Bronchial epithelial cell (primary cell): ENCODE measurements at regions not wholly inside any gene's neighbourhood (a gene's known extent, or its start where the extent isn't known, plus 50 kb on each side); places are given as distances from the start of the nearest gene placed in this dataset.

Experiments
- DNase-seq: peaks from one replicate; pipeline ENCODE4 v3.0.0-alpha.2; 2010; ENCODE audit warnings: low read depth
- FAIRE-seq: peaks from 2 replicates; lab custom pipeline; 2011; peaks lifted over from hg19 to GRCh38; lab: Jason Lieb, UNC
- H3K27me3 ChIP-seq: 2 replicates; pipeline ENCODE4 v1.5.1; 2011; ENCODE audit warnings: low read length; ENCODE audit not compliant: control insufficient read depth, insufficient read depth
- H3K36me3 ChIP-seq: 2 replicates; pipeline ENCODE4 v1.5.1; 2011; ENCODE audit warnings: low read length; ENCODE audit not compliant: control insufficient read depth, insufficient read depth
- H3K4me3 ChIP-seq: 2 replicates; pipeline ENCODE4 v1.5.1; 2011; ENCODE audit warnings: mild to moderate bottlenecking, low read depth, low read length, control low read depth
- CTCF ChIP-seq: IDR thresholded peaks from 2 replicates; pipeline ENCODE4 v1.5.1; 2011; ENCODE audit warnings: mild to moderate bottlenecking, moderate library complexity, low read length, control low read depth, inconsistent platforms; ENCODE audit not compliant: insufficient read depth, severe bottlenecking

GRCh38 chr22:34072585-34072984 is 152.3 kb upstream of the LARGE1 start:
- Histone ChIP-seq H3K4me3 (no peak overlapping the region), H3K36me3 (no peaks in the 10 kb centered on the region), H3K27me3 (no peaks in the 10 kb centered on the region)
- no peak for DNase-seq
- no peak for FAIRE-seq
- no peak for TF ChIP-seq CTCF

- FAIRE-seq (no peak), DNase-seq (no peak)
- Histone ChIP-seq H3K27me3 (no peaks in the 10 kb centered on the region), H3K36me3 (no peaks in the 10 kb centered on the region), H3K4me3 (no peak overlapping the region)
- TF ChIP-seq CTCF, result no peak
Measured at GRCh38 chr22:34080433-34080832, 160.2 kb upstream of the LARGE1 start.

- Histone ChIP-seq H3K36me3 (no peaks in the 10 kb centered on the region), H3K27me3 (no peaks in the 10 kb centered on the region), H3K4me3 (no peak overlapping the region)
- DNase-seq (no peak), FAIRE-seq (no peak)
- no peak for TF ChIP-seq CTCF
Measured at GRCh38 chr22:34096770-34097169, 176.5 kb upstream of the LARGE1 start.

GRCh38 chr22:34099278-34099677 is 179.0 kb upstream of the LARGE1 start:
- no peak overlapping the region for H3K4me3 ChIP-seq
- FAIRE-seq (no peak), DNase-seq (peak; percentile 35)
- H3K27me3 ChIP-seq, result no peaks in the 10 kb centered on the region
- no peaks in the 10 kb centered on the region for H3K36me3 ChIP-seq
- TF ChIP-seq CTCF, result no peak

- TF ChIP-seq CTCF, result no peak
- Histone ChIP-seq H3K27me3 (no peaks in the 10 kb centered on the region), H3K36me3 (no peaks in the 10 kb centered on the region), H3K4me3 (no peak overlapping the region)
- FAIRE-seq (peak; percentile 81), DNase-seq (no peak)
Measured at GRCh38 chr22:34102633-34103032, 182.4 kb upstream of the LARGE1 start.

GRCh38 chr22:34105461-34106062 is 185.3 kb upstream of the LARGE1 start:
- Histone ChIP-seq H3K27me3 (no peaks in the 10 kb centered on the region), H3K36me3 (no peaks in the 10 kb centered on the region), H3K4me3 (no peak overlapping the region)
- DNase-seq (peak; percentile 2), FAIRE-seq (peak; percentile 68)
- peak; percentile 5 for TF ChIP-seq CTCF
